Glomerular visceral epithelial cell (primary cell): ENCODE measurements at regions not wholly inside any gene's neighbourhood (a gene's known extent, or its start where the extent isn't known, plus 50 kb on each side); places are given as distances from the start of the nearest gene placed in this dataset.
"Not testable (repeated sequence)": the region's sequence is repeated elsewhere in the genome, so short reads cannot be mapped to it uniquely, and the experiment has no call there.

Experiments used
- DNase-seq: peaks from one replicate; pipeline ENCODE4 v3.0.0-alpha.2; 2016; ENCODE audit errors: extremely low spot score

DNA sequence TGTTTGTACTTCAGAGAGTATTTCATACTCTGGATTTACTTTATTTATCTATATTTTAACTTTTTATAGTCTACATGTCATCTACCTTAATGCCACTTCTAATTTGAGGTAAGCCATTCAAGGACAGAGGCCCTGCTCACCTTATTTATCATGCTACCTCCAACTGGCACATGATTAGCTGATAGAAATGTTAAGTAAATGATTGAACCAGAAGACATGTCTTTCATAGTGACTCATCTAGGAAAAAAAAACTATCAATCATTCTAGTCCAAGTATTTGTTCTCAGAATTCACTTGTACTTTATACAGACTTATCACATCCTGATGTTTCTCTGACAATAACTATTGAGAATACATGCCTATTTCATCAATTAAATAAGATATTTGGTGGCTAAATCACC is 856.3 kb downstream of the XPNPEP1 start:
- DNase-seq = no peak

DNA sequence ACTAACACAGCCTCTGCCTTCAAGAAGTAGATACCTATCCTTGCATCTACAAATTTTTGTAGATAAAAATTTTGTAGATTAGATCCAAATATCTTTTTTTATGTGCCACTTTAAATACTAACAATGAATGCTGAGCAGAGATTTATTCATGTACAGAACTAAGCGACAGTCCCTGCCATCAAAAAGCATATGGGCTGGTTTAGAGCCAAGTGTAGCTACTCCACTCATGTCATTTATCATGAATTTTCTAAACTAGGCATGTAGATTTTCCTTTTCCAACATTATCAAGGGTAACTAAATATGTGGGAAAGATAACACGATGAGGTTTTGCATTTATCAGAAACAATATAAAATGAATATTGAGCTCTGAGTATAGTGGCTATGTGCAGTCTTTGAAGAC is 857.5 kb downstream of the XPNPEP1 start:
- no peak for DNase-seq

DNA sequence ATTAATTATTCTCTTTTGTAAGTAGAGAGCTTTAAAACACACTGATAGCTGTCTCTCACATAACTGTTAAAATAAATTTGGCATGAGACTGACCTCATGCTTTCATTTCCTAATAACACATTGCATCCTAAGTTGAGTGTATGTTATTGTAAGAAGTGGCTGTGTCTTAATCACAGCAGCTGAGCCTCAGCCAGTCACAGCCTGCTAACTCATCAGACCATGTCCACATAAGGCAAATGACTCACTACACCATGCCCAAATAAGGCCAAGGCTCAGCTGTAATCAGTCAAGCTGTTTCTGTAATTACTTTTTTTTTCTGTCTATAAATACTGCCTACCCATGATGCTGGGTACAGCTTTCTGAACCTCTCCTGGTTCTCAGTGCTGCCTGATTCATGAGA is 860.9 kb downstream of the XPNPEP1 start:
- DNase-seq = no peak

GRCh38 chr10:109055243-109055642 is 868.1 kb downstream of the XPNPEP1 start:
- no peak for DNase-seq

- DNase-seq = no peak
These were observed 875.5 kb downstream of the XPNPEP1 start for GRCh38 chr10:109047856-109048255.

DNA sequence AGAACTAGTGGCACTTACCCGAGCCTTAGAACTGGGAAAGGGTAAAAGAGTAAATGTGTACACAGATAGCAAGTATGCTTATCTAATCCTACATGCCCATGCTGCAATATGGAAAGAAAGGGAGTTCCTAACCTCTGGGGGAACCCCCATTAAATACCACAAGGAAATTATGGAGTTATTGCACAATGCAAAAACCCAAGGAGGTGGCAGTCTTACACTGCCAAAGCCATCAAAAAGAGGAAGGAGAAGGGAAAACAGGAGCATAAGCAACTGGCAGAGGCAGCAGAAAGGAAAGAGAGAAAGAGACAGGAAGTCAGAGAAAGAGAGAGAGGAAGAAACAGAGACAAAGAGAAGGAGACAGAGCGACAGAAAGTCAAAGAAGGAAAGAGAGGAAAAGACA is 876.9 kb downstream of the XPNPEP1 start:
- not testable (repeated sequence) for DNase-seq

GRCh38 chr10:109040622-109041021 is 882.7 kb downstream of the XPNPEP1 start:
- no peak for DNase-seq

- no peak for DNase-seq
These were observed 885.3 kb downstream of the XPNPEP1 start for GRCh38 chr10:109037978-109038377.

GRCh38 chr10:109030581-109031210 is 892.6 kb downstream of the XPNPEP1 start:
- DNase-seq = no peak

DNA sequence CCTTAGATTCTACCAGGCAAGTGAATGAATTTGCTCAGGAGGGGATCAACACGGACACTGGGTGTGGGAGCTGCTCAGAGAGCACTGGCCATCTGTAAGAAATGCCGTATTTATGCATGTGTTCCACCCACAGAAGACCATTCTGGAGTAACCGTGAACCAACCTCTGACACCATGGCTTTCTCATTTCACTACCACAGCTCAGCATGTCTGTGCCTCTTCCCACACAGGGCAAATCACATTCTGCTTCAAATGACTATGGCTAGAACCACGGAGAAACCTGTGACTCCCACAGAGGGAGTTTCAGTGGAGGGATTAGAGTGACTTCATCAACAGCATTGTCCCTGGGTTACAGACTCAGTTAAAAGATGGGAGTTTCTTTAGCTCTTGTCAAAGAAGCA is 893.4 kb downstream of the XPNPEP1 start:
- no peak for DNase-seq

DNA sequence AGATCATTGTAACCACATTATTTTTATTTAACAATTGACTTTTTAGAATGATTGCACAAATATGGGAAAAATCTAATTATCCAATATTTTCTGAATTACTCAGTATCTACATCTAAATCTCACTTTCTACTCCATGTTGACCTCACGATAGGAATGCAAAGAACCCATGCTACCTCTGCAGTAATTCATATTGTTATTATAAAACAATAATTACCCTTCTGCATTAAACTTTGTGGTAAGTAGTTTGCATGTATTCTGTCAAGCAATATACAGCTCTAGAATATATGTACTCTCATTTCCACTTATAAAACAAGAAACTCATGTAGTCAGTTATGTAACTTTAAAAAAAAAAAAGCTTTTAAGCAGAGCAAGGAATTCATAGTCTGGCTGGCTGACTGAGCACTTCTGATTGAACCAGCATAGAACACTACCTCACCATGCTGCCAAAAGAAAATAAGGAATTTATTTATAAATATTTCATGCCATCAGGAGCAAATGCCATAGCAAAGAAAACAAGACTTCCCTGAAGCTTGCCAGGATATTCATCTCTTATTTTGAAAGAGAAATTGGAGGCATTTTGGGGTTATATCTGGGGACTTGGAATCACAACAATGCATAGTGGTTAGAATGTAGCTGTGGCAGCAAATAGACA is 895.7 kb downstream of the XPNPEP1 start:
- DNase-seq = no peak

- no peak for DNase-seq
These were observed 898.1 kb downstream of the XPNPEP1 start for GRCh38 chr10:109025172-109025571.

DNA sequence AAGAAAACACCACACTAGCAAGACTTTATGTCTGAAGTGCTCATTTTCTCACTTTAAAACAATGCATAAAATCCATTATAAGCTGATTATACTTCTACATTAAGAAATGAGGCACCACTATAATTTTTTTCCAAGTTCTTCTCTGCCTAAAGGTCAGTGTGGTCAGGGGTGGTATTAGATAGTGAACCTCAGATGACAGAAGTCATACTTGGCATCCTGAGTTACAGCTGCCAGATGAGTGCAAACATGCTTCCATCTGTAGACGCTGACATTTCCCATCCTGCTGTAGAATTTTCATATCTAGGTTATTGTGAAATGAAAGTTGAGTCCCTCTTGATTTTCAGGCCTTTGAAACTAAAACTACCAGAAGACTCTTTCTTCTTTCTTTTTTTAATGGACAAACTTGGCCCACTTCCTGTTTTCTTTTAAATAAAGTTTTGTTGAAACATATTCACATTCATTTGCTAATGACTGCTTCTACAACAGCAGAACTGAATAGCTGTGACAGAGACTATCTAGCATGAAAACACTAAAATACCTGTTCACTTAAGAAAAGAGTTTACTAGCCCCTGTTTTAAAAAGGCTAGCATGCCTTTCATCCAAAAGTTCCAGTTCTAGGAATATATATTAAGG is 900.8 kb downstream of the XPNPEP1 start:
- no peak for DNase-seq

DNA sequence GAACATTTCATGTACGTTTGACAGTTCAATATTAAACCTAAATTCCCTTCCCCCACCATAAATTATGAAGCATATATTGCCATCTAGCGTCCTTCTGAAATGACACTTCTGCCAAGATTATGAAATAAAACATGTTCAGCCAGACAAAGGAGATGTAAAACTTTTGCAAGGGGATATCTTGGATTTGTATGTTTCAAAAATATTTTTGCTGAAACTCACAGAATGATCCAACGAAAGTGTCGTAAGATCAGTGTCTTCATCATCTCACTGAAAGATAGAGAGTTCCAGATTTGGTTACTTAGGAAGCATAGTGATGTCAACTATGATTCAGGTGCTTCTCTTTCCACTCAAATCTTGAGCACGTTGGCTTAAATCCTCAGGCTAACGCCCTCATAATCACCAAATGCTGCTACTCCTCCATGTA is 904.3 kb downstream of the XPNPEP1 start:
- no peak for DNase-seq

- DNase-seq = no peak
These were observed 915.8 kb downstream of the XPNPEP1 start for GRCh38 chr10:109007514-109007913.

DNA sequence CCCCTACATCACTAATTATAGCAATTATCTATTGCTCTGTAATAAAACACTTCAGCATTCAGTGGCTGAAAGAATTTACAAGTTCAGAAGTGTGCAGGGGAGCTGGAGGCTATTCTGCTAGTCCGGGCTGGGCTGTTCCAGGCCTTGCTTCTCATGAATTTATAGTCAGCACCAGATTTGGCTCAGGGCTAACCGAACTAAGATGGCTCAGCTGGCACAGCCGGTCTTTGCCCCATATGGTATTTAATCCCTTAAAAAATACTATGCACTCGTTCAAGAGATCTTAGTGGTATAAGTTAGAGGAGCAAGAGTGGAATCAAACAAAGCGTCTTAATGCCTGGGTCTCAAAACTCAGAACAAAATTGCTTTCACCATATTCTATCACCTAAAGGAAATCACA is 932.9 kb downstream of the XPNPEP1 start:
- DNase-seq = no peak

DNA sequence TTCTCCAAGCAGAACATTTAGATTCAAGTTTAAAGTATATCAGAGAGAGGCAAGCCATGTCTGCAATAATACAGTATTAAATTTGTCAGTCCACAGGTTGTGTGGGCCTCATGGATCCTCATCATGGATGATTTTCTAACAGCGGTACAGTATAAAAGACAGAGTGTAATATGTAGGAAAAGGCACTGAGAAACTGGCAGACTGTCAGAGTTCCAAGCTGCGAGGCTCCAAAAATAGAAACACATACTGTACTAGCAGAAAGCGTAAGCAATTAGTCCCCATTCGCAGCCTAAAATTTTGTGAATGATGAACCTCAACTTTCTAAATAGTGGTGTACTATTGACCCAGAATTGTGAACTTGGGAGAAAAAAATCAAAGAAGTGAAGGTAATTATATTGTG is 933.3 kb downstream of the XPNPEP1 start:
- no peak for DNase-seq

- DNase-seq = no peak
These were observed 941.2 kb downstream of the XPNPEP1 start for GRCh38 chr10:108982159-108982558.

DNA sequence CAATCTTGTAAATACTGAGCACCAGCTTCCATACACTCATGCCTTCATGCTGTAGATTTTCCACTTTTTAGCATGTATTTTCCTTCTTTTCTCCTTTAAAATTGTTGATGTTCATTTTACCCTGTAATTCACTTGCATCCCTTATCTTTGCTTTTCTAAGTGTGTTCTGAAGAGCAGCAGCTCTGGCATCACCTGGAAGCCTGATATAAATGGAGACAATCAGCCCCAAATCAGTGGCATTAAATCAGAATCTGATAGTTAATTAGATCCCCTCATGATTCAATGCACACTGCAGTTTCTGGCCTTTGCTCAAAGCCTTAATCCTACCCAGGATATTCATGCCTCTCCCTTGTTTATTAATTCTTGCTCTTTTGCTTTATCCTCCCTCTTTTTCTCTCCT is 942.4 kb downstream of the XPNPEP1 start:
- DNase-seq = no peak

DNA sequence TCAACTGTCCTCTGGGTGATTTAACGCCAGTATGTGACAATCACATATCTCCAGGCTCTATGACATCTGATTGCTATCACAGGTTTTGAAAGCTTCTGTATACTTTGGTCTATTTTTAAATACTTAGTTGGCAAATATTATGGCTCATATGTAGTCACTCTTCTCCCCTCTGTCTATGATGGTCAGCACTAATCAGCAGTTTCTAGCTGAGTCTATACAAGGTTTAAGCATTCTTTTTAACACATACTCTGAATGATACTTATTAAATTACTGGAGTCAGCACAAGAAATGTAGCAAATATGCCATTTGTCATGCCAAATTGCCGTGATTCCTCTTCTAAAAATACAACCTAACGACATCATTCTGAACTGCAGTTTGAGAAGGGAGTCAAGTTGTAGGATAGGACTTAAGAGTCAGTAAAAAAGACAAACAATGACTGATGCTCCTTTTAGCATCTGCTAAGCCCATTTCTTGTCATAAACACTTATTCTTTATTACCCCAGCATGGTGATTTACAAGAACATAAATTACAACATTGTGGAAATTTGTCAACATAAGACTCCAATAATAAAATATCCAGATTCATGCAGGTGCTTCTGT is 947.8 kb downstream of the XPNPEP1 start:
- DNase-seq = no peak

- DNase-seq = no peak
These were observed 953.3 kb downstream of the XPNPEP1 start for GRCh38 chr10:108970016-108970415.

GRCh38 chr10:108966411-108966810 is 956.9 kb downstream of the XPNPEP1 start:
- no peak for DNase-seq

DNA sequence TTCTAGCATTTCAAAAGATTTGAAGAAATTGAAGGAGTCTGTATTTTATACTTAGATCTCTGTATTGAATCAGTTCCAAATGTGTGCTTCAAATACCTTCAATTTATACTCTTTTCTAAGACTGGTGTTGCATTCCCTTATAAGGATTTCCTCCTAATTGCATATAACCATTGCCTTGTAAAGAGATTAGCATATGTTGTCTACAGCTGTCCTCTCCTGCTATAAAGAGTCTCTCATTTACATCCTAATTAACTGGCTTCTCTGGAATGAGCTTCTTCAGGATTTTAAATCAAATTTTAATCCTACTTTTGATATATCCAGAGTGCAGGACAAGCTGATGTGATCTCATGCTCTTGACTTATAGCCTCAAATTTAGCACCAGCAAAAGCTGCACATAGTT is 957.3 kb downstream of the XPNPEP1 start:
- no peak for DNase-seq
